ENCODE measurements at regions not wholly inside any gene's neighbourhood (a gene's known extent, or its start where the extent isn't known, plus 50 kb on each side); places are given as distances from the start of the nearest gene placed in this dataset.

DNA sequence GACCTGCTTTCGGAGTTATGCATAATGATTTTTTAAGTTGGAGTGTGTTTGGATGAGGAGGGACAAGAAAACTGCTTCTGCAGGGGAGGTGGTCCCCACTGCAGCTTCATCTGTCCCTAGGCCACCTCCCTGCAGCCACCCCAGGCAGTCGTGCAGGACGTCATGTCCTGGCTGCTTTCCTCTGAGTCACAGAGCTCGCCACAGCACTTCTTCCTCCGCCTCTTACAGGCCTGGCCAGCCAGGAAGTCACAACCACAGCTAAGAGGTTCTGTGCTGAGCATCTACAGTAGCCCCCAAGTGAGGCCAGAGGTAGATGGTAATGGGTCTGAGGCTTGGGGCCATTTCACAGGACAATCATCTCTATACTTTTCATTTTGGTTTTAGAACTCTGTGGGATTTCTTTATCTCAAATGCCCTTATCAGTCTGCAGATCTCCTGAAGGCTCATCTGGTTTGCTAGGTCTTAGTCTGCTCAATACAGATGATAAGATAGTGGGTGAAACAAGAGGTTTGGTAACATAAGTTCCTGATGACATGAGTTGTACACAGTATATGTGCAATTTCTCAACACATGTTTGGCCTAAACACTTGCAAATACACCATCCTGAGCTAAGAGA lies 106.4 kb downstream of the ARF6 start:
- DNase-seq (ENCODE audit: low spot score) = peak; percentile 38

DNA sequence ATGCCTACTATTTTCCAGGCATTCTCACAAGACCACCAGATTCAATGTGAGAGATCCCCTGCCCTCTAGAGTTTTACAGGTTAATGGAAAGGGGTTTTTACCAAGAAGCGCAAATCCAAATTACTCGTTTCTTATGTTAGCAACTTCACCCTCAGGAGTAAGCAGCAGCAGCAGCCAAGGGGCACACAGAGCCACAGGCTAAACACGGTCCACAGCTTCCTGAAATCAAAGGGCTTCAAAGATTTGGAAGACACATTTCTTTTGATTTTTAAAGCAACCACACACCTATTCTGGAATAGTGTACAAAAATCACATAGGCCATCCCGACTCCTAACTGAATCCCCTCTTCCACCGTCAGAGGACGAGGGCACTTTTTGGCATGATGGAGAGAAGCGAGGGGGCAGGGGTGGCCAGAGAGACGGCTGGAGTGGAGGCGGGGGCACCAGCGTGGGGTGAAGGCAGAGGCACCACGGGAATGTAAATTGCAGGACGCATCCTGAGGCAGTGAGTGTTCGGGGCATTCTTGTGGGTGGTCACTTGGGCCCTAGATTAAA lies 107.0 kb downstream of the ARF6 start:
- DNase-seq (ENCODE audit: low spot score) = no peak

DNA sequence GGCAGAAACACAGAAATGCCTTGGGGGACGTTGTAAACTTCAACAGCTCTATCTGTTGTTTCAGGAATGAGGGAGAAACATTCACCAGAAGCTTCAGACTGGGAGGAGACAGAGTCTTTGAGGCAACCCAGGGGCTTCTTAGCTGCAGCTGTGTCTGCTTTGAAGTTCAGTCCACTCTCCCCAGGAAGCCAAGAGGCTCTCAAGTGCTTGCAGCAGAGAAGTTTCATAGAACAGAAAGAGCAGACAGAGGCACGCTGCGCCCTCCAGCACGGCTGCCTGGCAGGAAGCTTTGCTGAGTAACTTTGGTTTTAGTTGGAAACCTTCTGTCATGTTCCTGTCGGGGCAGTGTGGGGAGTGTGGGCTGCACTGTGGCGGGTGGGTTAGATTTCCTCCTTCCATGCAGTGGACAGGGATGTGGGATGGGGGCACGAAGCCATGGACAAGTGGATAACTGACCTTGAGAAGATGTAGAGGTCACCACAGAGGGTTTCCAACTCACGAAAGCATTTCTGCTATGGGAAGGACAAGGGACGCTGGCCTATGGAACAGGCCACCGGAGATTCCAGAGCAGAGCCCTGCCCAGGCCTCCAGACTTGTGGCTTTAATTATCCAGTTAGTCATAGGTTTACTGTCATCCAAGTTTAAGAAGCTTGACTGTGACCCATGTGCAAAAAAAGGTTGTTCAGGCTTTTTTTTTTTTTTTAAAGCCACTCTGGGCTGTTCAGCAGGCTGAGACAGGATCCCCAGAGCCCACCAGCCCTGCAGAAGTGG lies 107.7 kb downstream of the ARF6 start:
- peak; percentile 38 for DNase-seq (ENCODE audit: low spot score)

DNA sequence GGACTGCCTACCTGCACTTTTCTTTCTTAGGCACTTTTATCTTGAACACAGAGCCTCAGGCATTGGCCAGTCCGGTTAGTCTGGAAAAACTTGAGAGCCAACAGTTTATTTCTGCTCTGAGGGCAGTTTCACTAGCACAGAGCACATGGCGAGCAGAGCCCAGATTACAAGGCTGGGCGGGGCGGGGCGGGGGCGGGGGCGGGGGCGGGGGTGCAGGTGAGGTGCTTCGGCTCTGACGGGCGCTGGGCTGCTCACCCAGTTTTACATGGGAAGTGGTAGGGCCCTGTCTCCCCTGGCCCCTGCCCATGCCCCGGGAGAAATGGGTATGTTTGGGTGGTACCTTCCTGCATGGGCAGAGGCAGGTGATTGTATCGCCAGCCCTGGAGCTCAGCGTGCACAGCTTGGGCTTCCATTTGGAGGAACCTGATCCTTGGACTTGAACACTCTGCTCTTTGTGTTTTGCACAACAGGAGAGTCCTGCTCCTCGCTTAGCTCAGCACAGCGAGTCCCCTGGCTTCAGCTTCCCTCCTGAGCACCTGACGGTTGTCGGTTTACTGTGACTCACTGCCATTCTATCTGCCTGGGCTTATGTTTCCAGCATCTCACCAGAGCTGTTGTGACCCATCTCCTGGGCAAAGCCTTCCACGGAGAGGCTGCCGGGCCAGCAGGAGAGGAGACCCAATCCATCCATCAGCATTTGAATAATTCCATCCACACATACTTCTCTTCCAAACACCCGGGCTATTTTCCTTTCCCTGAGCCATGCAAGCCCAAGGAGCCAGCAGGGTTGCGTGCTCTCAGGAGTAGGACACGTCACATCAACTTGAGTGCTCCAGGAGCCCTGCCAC lies 108.5 kb downstream of the ARF6 start:
- DNase-seq (ENCODE audit: low spot score) = peak; percentile 65

DNA sequence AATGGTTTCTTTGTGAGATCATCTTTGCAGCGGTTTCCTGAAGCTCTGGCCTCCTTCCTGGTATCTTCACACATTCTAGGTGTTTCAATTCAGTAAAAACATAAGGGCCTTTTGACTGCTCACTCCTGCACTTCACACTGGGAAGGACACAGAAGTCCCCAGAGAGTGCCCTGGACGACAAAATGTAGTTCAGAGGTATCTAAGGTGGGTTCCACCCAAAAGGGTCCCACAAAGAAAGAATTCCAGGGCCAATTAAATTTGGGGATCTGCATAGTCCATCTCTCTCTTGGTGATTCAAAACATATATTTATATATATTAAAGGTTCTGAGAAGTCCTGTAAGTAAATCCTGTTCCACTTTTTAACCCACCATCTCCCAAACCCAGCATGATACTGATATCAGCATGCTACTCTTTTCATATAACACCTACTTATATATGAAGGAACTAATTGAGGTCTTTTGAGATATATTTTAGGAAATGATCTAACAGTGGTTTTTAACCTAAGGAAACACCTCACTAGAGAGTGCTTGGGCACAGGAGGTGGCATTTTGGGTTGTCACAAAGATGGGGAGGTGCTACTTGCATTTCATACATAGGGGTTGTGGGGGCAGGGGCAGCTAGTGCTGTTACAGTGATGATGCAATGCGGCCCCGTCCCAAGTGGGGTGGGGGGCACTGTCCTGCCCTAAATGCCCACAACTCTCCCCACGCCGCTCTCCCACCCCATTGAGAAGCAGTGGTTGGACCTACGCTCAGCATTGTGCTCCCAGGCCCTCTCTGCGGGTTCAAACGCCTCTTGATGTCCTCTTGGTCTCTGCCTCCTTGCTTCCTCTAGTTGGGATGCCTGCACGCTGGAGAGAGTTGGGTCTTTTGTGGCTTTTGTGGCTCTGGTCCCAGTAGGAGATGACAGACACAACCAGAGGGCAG lies 109.4 kb downstream of the ARF6 start:
- peak; percentile 56 for DNase-seq (ENCODE audit: low spot score)

DNA sequence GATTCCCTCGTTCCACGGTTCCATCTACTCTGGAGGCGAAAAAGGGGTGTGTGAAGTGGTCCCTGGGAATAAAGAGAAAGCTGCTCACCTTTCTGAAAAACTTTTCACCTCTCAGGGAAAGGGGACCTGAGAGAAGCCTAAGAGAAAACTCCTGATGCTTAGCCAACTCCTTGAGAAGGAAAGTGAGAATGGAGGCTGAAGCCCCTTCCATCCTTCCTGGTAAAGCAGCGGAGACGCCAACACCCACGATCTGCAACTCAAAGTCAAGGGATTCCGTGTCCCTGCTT lies 110.0 kb downstream of the ARF6 start:
- no peak for DNase-seq (ENCODE audit: low spot score)

DNA sequence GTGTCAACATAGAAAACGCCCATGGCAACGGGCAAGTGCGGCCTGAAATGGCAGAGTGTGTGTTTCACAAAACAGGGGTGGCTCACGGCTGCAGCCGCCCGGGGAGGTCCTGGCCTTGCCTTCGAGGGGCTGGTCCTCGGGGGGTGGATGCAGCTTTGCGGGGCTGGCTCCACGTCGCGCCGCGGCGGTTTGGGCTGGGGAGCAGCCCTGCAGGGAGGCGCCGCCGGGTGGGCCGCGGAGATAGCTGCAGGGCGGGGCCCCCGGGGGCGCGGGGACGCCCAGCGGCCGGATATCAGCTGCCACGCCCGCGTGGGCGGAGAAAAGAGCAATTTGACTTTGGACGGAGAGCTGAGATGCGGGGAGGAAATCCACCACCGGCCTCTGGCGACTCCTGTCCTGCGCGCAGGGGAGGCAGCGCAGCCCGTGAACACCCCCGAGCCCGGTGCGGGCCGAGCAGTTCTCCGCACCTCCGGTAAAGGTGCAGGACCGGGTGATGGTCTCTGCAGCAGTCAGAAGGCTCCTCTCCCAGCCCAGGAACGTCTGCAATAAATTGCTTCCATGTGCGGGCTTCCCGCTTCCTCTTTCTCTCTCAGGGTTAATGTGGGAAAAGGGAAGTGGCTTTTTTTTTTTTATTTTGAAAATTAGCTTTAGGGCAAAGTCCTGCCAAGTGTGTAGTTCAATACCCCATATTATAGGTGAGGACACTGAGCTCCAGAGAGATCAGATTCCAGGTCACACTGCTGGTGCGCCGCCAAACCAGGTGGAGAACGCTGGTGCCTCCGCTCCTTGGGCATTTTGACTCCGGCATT lies 110.5 kb downstream of the ARF6 start:
- DNase-seq (ENCODE audit: low spot score) = peak; percentile 96

DNA sequence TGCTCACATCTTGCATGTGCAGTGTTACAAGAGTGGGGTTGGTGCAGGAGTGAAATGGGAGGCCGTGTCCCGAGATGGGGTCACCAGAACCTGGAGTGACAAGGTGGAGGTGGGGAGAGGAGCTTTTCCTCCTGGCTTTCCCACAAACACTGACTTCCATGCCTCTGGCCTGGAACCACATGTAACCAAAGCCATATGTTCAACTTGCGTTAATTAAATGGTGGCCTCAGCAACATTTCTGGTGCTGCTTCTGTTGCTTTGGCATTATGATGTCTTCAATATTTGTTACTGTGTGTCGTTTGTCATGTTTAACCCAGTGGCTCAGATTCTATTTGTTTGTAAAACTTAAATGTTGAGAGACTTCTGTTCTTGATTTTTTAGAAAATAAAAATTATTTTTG lies 110.2 kb downstream of the VCPKMT start:
- DNase-seq (ENCODE audit: low spot score) = no peak

DNA sequence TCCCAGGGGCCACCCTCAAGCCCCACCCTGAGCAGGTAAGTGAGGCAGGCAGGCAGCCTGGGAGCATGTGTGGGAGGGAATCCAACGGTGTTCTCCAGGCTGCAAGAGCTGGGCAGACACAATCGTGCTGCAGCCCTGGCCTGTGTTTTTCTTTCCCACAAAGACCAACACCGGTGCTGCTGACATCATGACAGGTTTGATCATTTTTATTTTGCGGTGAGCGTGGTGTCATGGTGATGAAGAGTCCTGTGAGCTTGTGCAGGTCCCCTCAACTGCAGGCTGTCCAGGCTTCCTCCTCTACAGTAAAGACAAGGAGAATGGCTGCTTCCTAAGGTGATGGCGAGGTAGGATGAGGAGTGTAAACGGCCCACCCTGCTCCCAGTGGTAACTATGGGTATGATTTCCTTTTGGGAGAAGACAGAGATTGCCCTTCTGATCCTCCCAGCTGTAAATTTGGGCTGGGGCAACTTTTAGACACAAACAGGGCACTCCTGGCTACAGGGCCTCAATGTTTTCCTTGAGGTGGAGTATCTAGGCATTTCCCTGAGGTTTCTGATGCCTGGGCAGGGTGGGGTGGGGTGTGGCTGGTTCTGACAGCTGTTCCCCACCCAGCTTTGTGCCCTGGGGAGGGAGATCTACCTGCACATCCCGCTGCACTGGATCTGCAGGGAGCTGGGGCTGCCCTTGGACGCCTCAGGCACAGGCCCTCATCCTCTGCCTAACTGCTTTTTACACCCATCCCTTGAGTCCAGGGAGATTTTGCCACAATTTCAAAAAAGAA lies 109.1 kb downstream of the VCPKMT start:
- no peak for DNase-seq (ENCODE audit: low spot score)

DNA sequence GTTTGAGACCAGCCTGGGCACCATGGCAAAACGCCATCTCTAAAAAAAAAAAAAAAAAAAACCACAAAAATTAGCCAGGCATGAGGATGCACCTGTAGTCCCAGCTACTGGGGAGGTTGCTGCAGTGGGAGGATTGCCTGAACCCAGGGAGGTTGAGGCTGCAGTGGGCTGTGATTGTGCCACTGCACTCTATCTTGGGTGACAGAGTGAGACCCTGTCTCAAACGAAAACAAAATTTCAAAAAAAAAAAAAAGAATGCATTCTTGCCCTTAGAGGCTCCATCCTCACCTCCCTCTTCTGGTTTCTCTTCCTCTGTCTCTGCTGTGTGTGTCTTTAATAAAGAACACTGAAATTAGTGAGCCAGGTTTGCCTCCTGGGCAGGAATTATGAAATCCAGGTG lies 107.8 kb downstream of the VCPKMT start:
- DNase-seq (ENCODE audit: low spot score) = no peak

DNA sequence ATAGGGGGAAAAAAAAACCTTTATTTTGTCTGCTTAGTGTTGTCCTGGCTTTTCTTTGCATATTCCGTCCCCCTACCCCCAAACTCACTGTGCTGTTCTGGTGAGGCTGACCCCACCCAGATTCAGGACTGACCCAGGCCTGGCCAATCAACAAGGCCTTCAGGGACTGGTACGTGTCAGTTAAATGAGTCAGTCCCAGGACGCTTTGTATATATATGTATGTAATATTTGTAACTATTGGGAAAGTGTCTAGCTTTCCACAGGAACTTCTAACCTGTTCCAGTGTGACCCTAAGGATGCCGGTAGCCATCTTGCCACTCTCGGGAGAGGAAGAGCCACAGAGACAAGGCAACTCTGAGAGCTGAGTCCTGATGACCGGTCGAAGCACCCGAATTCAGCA lies 107.4 kb downstream of the VCPKMT start:
- DNase-seq (ENCODE audit: low spot score) = no peak

DNA sequence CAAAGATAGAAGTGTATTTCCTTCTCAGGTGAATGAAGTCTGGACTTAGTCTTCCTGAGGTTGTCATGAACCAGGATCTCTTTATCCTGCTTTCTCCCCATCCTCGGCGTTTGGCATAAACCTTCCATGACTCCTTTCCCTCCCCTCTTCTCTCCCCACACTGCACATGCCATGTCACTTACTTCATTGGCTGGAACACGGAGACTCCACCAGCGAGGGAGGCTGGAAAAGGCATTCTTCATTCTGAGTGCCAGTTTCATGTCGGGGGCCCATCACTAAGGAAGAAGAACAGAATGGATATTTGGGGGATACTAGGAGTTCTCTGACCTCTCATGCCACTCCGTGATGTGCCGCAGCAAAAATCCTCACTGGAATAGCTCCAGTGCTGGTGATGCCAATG lies 105.6 kb downstream of the VCPKMT start:
- DNase-seq (ENCODE audit: low spot score) = no peak

DNA sequence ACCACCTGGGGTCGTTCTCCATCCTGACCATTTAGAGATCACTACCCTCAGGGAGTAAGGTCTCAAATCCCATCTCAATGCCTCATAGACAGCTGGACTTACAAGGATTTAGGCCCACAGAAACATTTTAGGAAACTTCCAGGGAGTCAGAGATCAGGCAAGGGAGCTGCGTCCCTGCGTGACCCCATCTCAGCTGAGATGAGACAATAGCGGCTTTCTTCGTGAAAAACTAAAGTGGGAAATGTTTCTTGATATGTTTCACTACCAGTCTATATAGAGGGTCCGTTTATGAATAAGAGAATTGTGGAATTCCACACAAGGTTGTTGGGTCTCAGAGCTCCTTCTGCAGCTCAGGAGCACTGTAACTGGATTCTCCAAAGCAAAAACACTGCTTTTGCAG lies 105.1 kb downstream of the VCPKMT start:
- DNase-seq (ENCODE audit: low spot score) = no peak

DNA sequence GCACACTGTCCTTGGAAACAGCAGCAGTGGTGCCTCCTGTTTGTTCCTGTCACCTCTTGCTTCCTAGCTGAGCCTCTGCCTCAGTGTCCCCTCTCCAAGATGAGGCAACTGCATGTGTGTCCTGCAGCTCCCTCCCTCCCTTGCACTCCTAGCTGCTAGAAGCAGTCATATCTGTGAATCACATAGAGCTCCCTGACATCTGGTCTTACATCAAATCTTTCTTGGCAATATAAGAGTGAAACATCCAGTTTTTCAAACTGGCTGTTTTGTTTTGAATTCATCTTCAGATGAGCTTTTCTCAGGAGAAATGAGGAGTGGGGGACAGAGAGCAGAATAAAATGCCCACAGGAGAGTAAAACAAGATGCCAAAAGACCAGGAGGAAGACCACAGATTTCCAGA lies 103.7 kb downstream of the VCPKMT start:
- DNase-seq (ENCODE audit: low spot score) = no peak

DNA sequence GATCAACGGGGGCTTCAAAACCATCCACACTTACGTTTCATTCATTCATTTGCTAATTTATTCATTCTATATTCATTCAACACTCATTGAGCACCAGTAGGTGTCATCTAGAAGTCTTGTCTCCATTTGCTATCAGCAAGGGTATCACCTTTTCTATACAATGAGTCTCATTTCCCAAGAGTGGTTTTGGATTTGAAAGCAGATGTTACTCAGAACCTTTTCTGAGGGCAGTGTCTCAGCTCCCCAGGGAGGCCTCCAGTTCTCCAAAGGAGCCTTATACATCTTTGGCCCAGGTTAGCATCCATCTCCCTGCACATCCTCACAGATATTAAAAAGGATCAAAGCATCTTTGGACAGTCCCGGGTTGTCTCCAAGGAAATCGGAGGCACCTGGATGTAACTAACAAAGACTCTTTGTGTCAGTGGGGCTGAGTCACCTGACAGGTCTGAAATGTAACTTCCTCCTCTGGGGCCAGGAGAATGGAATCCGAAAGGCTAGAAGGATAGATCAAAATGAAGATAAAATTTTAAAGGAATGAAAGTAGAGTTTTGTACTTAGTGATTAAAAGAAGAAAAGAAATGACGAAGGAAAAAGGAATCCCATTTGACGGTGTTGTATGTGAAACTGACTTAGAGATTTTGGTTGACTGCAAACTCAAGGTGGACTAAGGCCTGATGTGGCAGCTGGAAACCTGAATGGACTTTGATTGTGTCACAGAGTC lies 103.0 kb downstream of the VCPKMT start:
- DNase-seq (ENCODE audit: low spot score) = no peak

DNA sequence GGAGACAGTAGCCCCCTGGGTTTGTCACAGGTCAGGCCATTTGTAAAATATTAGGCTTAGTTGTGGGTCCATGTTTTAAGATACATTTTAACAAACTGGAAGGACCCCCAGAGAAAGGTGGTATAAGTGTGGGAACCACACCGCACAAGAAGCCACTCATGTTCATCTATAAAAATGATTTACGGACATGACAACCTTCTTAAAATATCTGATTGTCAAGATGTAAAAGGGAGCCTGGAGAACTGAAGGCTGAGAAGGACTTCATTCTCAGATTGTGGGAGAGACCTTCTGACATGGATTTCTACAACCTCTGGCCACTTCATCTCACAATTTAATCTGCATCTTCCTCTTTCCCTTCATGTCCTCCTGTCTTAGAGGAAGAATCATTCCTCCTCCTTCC lies 102.4 kb downstream of the VCPKMT start:
- DNase-seq (ENCODE audit: low spot score) = no peak

DNA sequence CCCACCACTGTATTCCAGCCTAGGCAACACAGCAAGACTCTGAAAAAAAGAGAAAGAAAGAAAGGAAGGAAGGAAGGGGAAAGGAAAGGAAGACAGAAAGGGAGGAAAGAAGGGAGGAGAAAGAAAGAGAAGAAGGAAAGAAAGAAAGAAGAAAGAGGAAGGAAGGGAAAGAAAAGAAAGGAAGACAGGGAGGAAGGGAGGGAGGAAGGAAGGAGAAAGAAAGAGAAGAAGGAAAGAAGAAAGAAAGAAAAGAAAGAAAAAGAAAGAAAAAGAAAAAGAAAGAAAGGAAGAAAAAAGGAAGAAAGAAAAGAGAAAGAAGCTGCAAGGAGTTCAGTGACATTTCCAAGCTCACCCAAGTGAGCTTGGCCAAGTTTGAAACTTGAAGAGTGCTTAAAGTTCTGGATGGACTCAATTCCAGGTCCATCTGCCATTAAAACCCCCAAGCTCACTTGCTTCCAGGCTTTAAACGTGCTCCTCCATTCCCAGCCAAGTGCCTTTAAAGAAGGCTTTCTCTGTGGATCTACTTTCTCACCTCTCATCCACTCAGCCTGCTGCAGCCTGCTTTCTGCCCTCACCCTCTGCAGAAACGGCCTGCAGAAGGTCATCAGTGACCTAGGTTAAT lies 101.5 kb downstream of the VCPKMT start:
- no peak for DNase-seq (ENCODE audit: low spot score)

DNA sequence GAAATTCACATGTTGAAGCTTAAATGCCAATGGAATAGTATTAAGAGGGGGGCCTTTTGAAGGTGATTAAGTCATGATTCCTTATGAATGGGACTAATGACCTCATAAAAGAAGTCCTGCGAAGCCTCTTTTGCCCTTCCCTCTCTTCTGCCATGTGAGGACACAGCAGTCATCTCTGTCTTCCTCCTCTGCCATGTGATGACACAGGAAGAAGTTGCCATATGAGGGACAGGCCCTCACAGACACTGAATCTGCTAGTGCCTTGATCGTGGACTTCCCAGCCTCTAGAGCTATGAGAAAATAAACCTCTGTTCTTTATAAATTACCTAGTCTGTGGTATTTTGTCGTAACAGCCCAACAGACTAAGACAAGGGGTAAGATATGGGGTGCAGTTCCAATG lies 100.7 kb downstream of the VCPKMT start:
- no peak for DNase-seq (ENCODE audit: low spot score)

Data from hematopoietic multipotent progenitor cell treated with erythropoietin and hydrocortisone succinate and interleukin-3 and kit ligand, for 17 days (in vitro differentiated cells).